ENCODE measurements at regions not wholly inside any gene's neighbourhood (a gene's known extent, or its start where the extent isn't known, plus 50 kb on each side); places are given as distances from the start of the nearest gene placed in this dataset.

DNA sequence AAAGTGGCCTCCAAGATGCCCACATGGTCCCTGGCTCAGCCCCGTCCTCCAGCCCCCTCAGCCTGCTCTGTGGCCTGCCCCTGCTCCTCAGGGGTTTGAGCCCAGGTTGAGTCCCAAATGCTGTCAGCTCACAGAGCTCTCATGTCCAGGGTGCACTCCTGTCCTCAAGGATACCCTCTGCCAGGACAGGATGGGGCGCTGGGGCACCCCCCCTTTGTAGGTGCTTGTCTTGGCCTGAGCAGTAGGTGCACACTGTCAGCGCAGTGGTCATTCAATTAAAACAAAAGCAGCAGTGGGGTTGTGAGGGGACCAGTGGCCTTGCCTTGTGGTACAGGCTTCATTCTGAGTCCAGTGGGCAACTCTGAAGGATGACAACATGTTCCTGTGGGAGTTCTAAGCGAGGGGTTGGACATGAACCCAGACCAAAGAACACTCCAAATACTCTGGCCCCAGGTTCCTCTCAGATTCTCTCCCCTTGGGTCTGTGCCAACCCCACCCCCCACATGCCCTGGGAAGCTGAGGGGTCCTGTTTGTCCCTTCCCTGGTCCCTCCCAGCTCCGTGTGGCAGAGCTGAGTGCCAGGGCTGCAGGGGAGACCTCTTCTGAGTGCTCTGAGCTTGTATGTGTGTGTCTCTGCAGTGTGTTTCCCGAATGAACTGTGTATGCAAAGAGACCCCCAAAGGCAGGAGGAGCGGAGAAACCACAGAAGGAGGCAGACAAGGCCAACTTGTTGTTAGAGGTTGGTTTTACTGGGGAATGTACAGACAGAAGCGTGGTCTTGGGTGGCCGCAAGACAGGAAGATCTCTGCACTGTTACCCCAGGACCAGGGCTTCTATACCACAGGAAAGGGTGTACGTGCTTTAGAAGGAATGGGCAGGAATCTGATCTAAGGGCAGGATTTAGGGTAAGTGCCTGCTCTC, 155.6 kb upstream of the HS6ST1 start:
- DNase-seq = no peak

DNA sequence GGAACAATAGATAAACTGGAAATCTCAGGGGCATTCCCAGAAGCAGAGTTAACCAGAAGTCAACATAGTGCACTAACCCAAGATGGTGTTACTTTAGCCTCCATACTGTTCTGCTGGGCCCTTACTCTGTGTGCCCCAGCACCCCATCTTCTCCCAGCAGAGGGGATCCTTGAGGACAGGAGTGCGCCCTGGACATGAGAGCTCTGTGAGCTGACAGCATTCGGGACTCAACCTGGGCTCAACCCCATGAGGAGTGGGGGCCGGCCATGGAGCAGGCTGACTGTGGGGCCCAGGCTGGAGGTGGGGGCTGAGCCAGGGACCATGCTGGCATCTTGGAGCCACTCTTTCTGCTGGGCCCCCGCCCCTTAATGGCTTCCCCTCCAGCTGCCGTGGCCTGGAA, 156.3 kb upstream of the HS6ST1 start:
- no peak for DNase-seq

DNA sequence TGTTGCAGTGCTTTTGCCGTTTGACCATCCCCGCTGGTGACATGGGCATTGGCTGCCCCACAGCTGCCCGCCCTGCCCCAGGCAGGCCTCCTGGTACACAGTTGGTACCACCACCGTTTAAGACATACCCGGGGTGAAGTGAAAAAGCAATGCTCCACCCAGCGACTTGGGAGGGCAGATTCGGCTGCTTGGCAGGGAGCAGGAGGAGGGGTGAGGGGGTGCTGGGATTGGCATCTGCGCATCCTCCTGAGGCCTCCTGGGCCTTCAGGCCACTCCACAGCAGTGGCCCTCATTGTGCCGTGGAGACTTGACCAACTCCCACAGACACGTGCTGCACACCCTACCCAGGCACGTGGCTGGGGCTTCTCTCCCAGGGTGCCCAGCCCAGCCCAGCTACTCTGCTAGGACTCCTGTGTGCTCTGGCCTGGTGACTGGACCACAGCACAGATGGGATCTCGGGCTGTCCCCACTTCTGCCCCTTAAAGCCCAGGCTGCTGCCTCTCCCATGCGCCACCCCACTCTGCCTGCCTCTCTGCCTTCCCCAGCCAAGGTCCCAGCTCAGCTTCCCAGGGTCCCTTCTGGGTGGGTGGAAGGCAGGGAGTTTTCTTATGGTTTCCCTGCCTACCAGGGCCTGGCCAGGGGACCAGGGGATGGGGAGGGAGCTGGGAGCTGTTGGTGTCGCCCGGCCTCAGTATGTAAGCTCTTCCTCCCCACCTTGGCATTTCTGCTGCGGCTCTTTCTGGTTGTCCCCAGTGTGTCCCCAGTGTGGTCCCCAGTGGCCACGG, 157.0 kb upstream of the HS6ST1 start:
- DNase-seq = no peak

DNA sequence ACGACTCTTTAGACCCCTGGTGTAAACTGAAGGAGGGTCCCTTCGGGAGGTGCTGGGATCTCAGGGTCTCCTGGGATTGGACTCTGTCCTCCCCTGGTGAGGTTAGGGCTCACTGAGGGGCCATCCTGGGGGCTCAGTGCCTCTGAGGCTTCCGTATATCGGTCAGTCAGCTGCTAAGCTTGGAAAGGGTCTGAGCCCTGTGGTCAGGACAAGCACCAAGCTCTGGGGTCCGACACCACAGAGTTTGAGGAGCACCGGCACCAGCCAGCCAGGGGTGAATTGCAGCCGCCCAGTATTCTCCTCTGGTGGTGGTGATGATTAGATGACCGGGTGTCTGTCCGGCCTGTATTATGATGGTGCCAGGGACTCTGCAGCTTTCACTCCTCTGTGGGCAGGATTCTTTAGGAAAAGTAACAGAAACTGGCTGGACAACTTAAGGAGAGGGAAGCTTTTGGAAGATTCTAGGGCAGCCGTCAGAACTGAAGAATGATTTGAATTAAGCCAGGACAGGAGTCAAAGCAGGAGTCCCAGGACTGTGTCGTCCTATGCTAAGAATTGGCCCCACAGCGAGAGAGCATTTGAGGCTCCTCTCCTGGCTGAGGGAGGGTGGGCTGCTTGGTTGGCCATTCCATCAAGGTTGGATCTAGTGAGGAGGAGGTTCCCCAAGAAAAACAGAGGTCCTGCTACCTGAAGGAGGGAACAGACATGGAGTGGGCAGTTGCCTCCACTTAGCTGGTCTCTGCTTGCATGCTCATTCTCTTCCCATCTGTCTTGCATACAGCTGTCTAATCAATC, 158.6 kb upstream of the HS6ST1 start:
- DNase-seq = no peak

DNA sequence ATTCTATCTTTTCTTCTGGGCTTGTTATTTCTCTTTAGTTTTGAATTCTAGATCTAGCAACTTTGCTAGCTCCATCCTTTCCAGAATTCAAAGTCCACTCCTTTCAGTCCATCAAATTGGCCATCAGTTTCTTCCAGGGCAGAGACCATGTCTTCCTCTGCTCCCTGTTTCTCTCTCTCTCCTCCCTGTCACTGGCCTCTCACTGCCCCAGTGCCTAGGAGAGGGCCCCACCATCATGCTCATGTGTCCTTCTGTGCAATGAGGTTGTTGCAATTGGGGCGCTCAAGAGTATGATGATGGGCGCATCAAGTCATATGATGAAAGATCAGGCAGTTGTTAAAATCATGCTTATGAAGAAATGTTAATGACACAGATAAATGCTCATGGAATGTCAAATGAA, 159.2 kb upstream of the HS6ST1 start:
- DNase-seq = no peak

DNA sequence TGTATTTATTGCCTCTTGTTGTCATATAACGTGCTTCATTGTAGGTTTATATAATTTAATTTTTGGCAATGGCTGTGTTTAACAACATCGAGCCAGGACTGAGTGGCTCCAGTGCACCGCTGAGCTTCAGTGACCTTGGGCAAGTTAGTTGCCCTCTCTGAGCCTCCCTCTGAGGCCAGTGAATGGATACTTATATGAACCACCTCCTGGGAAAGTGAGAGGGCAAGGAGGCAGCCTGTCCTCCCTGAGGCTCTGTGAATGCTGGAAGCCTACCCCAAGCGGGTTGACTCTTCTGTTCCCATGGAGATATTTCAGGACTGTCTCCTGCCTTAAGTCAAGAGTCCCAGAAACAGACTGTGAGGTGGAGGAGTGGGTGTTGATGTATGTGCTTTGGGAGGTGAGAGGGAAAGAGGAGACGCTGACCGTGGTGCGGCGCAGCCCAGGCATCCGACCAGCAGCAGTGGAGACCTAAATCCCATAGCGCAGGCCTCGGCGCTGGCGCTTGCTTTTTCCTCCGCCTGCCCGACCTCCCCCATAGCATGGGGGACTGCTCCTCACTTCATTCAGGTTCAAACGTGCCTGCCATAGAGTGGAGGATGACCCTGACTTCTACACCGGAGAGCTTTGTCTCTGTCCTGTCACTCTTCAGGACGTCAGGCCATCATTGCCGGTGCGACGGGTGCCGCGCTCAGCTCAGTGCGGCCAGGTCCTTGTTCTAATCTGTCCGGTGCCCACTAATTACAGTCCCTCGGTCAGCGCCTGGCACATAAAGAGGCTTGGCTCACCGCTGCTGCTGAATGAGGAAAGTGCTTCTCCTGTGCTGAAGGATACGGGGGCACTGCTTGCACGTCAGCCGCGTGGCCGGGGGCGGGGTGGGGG, 167.3 kb upstream of the HS6ST1 start:
- DNase-seq = no peak

DNA sequence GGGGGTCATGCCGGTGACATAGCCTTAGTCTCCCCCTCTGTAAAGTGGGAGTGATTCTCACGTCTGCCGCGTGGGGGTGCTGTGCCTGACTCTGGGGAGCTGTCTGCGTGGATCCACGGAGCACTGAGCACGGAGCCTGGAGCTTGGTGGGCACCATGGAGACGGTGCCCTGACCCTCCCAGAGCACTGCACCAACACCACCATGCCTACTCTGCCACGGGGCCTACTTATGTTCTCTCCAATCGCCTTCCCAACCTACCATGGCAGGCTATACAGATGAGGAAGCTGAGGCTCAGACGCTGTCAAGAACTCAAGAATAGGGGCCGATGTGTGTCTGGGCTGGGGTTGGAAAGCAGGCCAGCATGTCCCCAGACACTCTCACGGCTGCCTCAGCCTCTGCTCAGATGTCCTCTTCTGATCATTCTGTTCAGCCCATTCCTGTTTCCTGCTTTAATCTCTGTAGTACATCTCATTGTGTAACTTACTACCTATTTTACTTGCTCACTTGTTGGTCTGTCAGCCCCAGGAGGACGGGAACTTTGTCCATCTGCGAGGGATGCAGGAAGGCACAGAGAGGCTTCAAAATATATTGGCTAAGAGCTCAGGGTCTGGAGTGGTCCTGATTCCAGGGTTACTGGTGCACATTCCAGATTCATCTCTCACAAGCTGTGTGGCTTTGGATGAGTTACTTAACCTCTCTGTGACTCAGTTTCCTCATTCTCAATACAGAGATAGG, 168.1 kb upstream of the HS6ST1 start:
- DNase-seq = no peak

DNA sequence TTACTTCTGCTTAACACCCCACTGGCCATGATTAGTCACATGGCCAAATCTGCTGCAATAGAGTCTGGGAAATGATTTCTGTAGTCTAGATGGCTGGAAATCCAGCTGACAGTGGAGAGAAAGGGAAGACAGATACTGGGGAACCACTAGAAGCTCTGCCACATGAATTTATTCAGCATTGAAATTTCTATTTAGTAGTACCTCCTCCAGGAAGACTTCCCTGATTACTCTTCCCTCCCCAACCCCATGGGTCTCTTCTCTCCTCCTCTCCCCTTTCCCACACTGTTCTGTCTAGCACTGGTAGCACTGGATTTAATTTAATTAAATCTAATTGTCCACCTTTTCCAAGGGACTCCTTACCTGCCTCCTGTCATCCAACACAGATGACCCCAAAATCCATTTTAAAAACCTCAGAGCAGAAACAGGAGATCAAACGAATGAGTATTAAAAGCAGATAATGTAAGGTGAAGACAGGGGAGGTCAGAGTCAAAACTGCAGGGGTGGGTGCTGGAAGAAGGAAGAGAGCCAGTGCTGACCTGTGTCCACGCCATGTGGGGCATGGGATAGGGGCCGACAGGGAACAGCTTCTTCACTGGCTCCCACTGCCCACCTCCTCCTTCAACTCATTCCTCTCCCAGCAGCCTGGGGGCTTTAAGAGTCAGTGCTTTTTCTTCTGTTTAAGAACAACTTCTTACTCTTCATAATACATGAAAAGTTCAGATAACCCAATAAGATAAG, 169.2 kb upstream of the HS6ST1 start:
- DNase-seq = no peak

DNA sequence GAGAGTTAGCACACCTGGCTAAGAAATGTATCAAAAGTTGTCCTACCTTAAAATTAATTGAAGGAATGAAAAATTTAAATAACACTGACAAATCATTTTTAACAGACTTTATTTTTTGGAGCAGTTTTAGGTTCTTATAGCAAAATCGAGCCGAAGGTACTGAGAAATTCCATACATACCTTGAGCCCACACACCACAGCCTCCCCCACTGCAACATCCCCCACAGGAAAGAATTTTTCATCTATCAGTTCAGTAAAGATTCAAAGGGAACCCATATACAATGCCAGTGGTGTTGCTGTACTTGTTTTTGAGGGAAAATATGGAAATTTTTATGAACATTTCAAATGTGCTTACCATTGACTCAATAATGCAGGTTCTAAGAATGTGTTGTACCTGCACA, 169.8 kb upstream of the HS6ST1 start:
- DNase-seq = no peak

DNA sequence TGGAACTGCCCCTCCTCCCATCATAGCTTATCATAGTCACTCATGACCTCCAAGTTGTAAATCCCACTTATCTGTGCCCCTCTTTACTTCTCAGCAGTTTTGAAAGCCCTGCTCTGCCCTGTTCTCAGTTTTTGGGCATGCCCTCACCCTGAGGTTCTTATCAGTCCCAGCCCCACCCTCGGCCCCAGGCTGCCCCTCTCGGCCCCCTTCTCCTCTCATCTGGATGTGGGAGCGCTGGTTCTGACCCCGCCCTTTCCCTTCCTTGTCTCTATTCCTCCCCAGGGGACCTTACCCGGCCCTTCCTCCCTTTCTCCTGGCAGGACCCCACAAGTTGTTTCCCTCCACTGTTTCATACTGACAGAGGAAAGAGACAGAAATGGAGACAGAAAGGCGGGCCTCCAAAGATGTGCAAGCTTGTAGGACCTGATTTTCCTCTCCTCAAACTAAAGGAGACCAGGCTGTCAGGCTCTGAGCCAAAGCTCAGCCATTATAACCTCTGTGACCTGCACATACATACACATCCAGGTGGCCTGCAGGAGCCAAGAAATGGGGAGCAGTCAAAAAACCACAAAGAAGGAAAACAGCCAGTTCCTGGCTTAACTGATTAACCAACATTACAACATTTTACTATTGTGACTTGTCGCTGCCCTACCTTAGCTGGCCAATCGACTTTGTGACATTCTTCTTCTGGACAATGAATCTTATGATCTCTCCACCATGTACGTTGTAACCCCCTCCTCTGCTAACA, 171.0 kb upstream of the HS6ST1 start:
- DNase-seq = no peak

DNA sequence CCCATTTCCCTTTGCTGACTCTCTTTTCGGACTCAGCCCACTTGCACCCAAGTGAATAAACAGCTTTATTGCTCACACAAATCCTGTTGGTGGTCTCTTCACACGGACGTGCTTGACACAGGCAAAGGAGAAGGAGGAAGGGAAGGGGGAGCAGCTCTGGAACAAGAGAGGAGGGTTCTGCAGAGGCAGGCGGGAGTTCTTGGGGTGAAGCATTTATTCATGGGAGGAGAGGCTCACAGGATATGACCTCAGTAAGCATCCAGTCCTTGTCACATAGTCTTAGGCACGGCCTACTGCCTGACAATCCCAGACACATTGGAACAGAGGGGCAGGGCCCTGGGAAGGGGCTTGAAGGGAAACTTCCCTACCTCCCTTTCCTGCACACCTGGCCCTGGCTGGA, 171.7 kb upstream of the HS6ST1 start:
- no peak for DNase-seq

DNA sequence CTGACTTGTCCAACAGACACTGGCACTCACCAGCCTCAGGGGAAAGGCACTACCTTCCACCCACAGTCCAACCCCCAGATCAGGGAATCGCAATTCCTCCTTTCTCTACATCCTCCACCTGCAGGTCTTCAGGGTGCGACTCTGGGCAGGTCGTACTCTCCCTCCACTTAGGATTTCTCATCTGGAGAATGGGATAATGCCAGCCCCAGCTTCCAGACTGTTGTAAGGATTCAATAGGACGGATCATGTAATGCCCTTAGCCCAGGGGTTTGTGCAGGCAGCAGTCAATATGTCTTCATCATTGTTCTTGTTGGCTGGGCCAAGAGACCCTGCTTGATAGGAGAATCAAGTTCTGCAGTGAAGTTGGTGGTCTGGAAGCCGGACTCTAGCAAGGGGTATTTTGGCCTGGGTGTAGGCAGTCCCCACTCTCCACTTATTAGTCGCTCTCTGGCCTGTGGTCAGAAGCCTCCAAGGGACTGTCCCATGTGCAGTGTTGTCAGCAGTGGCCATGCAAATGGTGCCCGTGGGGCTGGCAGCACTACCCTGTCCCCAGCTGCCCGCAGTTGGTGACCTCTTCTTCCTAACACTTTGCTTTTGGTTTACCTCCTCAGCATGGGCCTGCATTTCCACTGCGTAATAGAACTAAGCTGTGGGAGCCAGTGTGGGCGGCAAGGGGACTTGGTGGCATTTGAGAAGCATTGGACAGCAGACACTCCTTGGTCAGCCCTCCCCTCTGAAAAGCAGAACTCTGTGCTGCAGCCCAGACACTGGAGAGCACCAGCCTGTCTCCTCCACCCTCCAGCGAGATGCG, 172.4 kb upstream of the HS6ST1 start:
- no peak for DNase-seq

DNA sequence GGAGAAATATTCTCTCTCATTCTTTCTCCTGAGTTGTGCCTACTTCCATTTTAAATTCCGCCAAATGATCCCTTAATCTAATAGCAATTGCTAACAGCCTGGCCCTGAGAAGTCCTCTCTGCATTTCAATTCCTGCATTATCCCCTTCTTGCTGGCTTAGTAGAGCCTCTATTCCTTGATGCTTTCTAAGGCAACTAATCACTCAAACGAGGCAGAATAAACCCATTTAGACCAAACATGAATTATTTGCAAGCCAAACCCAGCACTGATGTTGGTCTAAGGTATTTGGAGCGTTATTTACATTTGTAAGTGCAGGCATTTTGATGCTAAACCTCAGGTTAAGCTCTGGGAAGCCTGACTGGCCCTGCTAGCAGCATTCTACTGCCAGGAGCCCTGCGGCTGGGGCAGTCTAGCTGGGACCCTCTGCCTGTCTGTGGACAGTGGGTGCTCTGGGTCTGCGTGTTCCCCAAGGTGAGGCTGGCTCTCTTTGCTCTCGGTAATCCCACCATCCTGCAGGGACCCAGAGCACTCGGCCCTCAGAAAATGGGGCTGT, 173.1 kb upstream of the HS6ST1 start:
- DNase-seq = no peak

DNA sequence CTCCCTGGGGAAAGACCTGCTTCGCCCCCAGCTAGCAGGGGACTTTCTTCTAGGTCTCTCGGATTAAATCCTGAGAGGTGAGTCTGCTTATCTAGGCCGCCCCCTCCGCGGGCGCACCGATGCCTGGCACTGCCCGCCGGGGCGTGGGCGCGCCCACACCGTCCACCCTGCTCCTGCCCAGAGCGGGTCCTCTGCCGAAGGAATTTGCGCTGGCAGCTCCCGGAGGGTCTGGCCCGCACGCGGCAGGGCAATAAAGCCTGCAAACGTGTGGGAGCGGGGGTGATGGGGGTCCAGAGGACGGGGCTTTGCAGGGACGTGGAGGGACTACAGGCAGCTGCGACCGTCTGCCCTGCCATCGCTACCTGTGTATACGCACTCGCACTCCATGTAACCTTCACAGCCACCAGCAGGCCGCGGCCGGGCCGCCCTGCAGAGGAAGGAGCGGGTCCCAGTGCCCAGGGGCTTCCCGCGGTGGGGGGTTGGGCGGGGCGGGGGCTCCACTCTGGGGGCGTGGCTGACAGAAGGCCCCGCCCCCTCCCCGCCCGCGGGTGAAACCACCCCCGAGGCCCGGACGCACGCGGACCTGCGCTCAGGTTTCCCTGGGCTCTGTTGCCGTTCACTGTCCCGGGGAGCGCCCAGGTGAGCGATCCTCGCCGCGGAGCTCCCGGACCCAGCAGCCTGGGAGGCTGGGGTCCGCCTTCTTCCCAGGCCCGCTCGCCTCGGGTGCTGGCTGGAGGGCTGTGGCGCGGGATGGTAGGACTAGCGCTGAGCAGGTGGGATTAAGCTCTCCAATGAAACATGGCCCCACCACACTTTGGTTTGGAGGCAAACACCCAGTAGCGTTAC, 174.5 kb upstream of the HS6ST1 start:
- DNase-seq = no peak

DNA sequence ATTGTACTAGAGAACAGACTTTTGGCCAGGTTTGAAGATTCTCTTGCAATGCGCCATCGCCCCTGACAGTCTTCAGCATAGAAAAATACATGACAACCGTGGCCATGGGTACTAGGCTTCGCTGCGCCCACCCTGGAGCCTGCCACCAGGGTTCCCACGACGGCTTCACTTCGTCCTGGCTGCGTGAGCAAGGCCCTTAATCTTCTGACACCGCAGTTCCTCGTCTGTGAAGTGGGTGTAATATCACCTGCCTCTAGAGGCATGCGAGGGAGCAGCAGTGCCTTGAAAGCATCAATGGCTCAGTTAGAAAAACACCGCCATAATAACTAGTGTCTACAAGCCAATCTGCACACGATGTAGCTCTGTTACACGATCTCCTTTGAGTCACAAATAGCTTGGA, 175.2 kb upstream of the HS6ST1 start:
- DNase-seq = no peak

DNA sequence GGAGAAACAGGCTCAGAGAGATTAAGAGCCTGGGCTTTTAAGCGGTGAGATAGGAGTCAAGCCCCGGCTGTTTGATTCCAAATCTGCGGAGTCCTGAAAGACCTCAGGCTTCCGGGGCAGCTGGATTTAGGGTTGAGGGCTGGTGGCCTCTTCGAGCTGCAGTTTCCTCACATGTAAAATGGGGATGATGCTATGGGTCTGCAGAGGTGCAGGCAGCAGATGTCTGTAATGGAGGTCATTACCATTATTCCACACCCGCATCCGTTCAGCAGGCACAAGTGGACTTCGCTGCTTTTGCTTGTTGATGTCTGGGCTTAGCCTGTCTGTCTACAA, 175.6 kb upstream of the HS6ST1 start:
- no peak for DNase-seq

DNA sequence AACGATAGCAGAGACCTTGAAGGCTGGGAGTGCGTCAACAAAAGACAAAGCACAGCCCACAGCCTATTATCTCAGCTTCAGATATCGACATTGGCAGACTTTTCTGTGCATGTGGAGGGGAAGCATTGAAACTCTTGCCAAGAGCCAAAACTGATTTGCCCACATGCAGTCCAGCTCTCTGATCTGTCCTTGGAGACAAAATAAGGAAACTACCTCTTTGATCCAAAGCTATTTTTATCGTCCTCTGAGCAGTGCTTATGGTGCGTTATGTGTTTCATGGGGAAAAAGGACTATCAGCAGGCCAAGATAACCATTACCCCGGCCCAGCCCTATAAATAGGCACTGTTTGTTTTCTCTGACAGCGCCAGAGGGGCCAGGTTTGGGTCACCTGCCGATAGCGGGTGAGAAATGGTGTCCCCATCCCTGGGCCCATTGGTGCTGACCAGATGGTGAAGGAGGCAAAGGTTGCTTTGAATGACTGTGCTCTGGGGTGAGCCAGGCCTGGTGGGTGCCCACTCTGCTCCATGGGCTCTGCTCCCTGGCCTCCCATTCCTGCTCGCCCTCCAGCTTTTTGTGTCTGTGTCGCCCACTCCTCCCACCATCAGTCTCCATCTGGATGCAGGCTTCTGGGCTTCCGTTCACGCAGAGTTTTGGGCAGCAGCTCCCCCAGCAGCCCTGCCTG, 176.1 kb upstream of the HS6ST1 start:
- no peak for DNase-seq

Data from CD4-positive, alpha-beta T cell treated with Interferon gamma for 1 hour (primary cell).